ENCODE measurements at regions not wholly inside any gene's neighbourhood (a gene's known extent, or its start where the extent isn't known, plus 50 kb on each side); places are given as distances from the start of the nearest gene placed in this dataset.

- Histone ChIP-seq H2AK5ac (ENCODE audit: low read depth, low read length) (no peak overlapping the region), H3K4ac (ENCODE audit: low read depth, low read length) (peak overlapping the region; percentile 5; the same call in 1 of the 2 replicates), H3K27ac (ENCODE audit: insufficient read depth, low read length) (peak overlapping the region; percentile 63), H4K8ac (ENCODE audit: low read depth in 2 of 2, low read length in 2 of 2) (peak overlapping the region in 1 of 2 experiments; percentile 57; a peak in 1 of 4 replicates), H3K56ac (ENCODE audit: extremely low read depth, insufficient read depth, low read length) (no peak overlapping the region), H3K14ac (replicated peaks; ENCODE audit: low read depth, low read length) (peak overlapping the region; percentile 6), H2AFZ (replicated peaks; ENCODE audit: low read length, poor library complexity) (peak overlapping the region; percentile 2), H2BK20ac (ENCODE audit: low read depth, low read length) (0 out of 2 replicates have a peak overlapping the region, but pooled peaks have one; percentile 32), H2BK15ac (ENCODE audit: low read depth, low read length) (peak overlapping the region; percentile 18; the same call in 1 of the 3 replicates), H4K5ac (ENCODE audit: low read depth, low read length) (no peak overlapping the region), H4K91ac (ENCODE audit: insufficient read depth, low read depth, low read length) (peak overlapping the region; percentile 34; the same call in 1 of the 2 replicates), H3K18ac (ENCODE audit: low read depth, low read length) (peak overlapping the region; percentile 34), H4K20me1 (ENCODE audit: insufficient read depth, low read length) (0 out of 2 replicates have a peak, but pooled peaks cover 2% of the 10 kb centered on the region), H2BK5ac (ENCODE audit: low read depth, low read length, poor library complexity, severe bottlenecking) (peak overlapping the region; percentile 65), H3K23ac (ENCODE audit: low read depth, low read length) (no peak overlapping the region), H2AK9ac (replicated peaks; ENCODE audit: low read depth, low read length, poor library complexity) (no peak overlapping the region), H2BK120ac (ENCODE audit: low read depth, low read length) (peak overlapping the region; percentile 23), H3K36me3 (ENCODE audit: control insufficient read depth, insufficient read depth, low read length) (no peaks in the 10 kb centered on the region), H3K9me3 (ENCODE audit: control insufficient read depth, insufficient read depth, low read length) (no peaks in the 10 kb centered on the region), H3K4me3 (ENCODE audit: insufficient read depth, low read depth, low read length) (no peak overlapping the region), H3K27me3 (ENCODE audit: control insufficient read depth, insufficient read depth, low read length) (no peaks in the 10 kb centered on the region), H3K9me1 (ENCODE audit: insufficient read depth, low read length) (peaks cover 4% of the 10 kb centered on the region), H3K9ac (ENCODE audit: low read depth, low read length) (no peak overlapping the region), H3K4me1 (ENCODE audit: control insufficient read depth, insufficient read depth, low read length) (peaks cover 9% of the 10 kb centered on the region), H3K4me2 (ENCODE audit: low read depth, low read length) (no peak overlapping the region; the same call in 1 of the 2 replicates), H3K79me1 (ENCODE audit: low read depth in 1 of 2, low read length in 2 of 2) (no peaks in the 10 kb centered on the region)
- dilution Hi-C loops (cut with HindIII; ENCODE audit: low sequenced_read_pairs, unreplicated experiment) (loop anchor here (25.0 kb wide), 1 partner anchor 217 kb away; no protein-coding TSS in a partner anchor), in situ Hi-C loops (cut with MboI; ENCODE audit: low sequenced_read_pairs) (loop anchor here (25.0 kb wide), 1 partner anchor 492 kb away; no protein-coding TSS in a partner anchor), intact Hi-C loops (cut with micrococcal nuclease) (loop anchor here (5.0 kb wide), 1 partner anchor 82 kb away; no protein-coding TSS in a partner anchor)
- ATAC-seq (ENCODE audit: low read depth) (no peak), DNase-seq (no peak)
- no peak for TF ChIP-seq POLR2A (IDR thresholded peaks at IDR 0.05; ENCODE audit: low read depth, low read length)
- TF ChIP-seq MAFK (IDR thresholded peaks at IDR 0.05; ENCODE audit: low read depth, low read length) = no peak; the same call in 1 of the 2 replicates
- TF ChIP-seq MAZ (IDR thresholded peaks at IDR 0.05; ENCODE audit: borderline replicate concordance, low read depth, low read length) = no peak
- no peak for TF ChIP-seq RFX5 (IDR thresholded peaks at IDR 0.05; ENCODE audit: low read depth, low read length)
- TF ChIP-seq RAD21 (IDR thresholded peaks at IDR 0.05; ENCODE audit: low read length) = no peak
- TF ChIP-seq CTCF (conservative IDR thresholded peaks at IDR 0.05; ENCODE audit: low read depth, low read length) = no peak
- no peak for TF ChIP-seq NFE2L2 (IDR thresholded peaks at IDR 0.05; ENCODE audit: low read depth, low read length)
- no peak for TF ChIP-seq CHD1 (IDR thresholded peaks at IDR 0.05; ENCODE audit: low read depth, low read length)
- TF ChIP-seq RCOR1 (IDR thresholded peaks at IDR 0.05; ENCODE audit: insufficient replicate concordance, low read length) = no peak
- no peak for TF ChIP-seq BHLHE40 (IDR thresholded peaks at IDR 0.05; ENCODE audit: low read depth, low read length)
- no peak for TF ChIP-seq ELK1 (IDR thresholded peaks at IDR 0.05; ENCODE audit: borderline replicate concordance, low read depth, low read length)
- TF ChIP-seq MXI1 (IDR thresholded peaks at IDR 0.05; ENCODE audit: borderline replicate concordance, low read depth, low read length) = no peak
- no peak for TF ChIP-seq USF2 (IDR thresholded peaks at IDR 0.05; ENCODE audit: low read depth, low read length)
- no peak for TF ChIP-seq SMC3 (IDR thresholded peaks at IDR 0.05; ENCODE audit: low read depth, low read length)
- TF ChIP-seq CEBPB (IDR thresholded peaks at IDR 0.05; ENCODE audit: low read depth, low read length) = no peak
- no peak for TF ChIP-seq FOS (IDR thresholded peaks at IDR 0.05; ENCODE audit: low read depth, low read length)
- BruUV-seq (replicated peaks) = no TSS peak
- WGBS, 2 experiments (ENCODE audit: extremely low coverage in 2 of 2, insufficient read length in 1 of 2) = 69% methylated on average over 5 of the region's 10 CpGs; no CpG with 5 or more reads in 1 of the 2 experiments
- POLR2A ChIA-PET (ENCODE audit: unreplicated experiment) = no interaction called here
- CTCF ChIA-PET = interaction anchor here (0.7 to 1.1 kb wide), 2 partner anchors 171 to 223 kb away, joined by 3 read pairs; no protein-coding TSS in a partner anchor
Measured at GRCh38 chr6:56370127-56370540, 122.8 kb upstream of the COL21A1 start.

All from IMR-90 (cell line).